ENCODE measurements at regions not wholly inside any gene's neighbourhood (a gene's known extent, or its start where the extent isn't known, plus 50 kb on each side); places are given as distances from the start of the nearest gene placed in this dataset.

GRCh38 chr10:9296190-9296589, 1241.7 kb downstream of the GATA3 start:
- Histone ChIP-seq H3K79me1 (ENCODE audit: low read depth in 1 of 2, low read length in 2 of 2) (no peaks in the 10 kb centered on the region), H3K23ac (ENCODE audit: low read depth, low read length) (no peak overlapping the region), H3K9ac (ENCODE audit: low read depth, low read length) (no peak overlapping the region), H3K4ac (ENCODE audit: low read depth, low read length) (no peak overlapping the region), H3K27ac (ENCODE audit: insufficient read depth, low read length) (no peak overlapping the region), H3K9me1 (ENCODE audit: insufficient read depth, low read length) (no peaks in the 10 kb centered on the region), H4K91ac (ENCODE audit: insufficient read depth, low read depth, low read length) (no peak overlapping the region), H3K4me3 (ENCODE audit: insufficient read depth, low read depth, low read length) (no peak overlapping the region), H4K8ac (ENCODE audit: low read depth in 2 of 2, low read length in 2 of 2) (no peak overlapping the region), H2AFZ (replicated peaks; ENCODE audit: low read length, poor library complexity) (no peak overlapping the region), H3K4me2 (ENCODE audit: low read depth, low read length) (no peak overlapping the region), H2BK5ac (ENCODE audit: low read depth, low read length, poor library complexity, severe bottlenecking) (no peak overlapping the region), H3K27me3 (ENCODE audit: control insufficient read depth, insufficient read depth, low read length) (no peaks in the 10 kb centered on the region), H2AK9ac (replicated peaks; ENCODE audit: low read depth, low read length, poor library complexity) (no peak overlapping the region), H2BK120ac (ENCODE audit: low read depth, low read length) (no peak overlapping the region), H4K5ac (ENCODE audit: low read depth, low read length) (no peak overlapping the region), H2AK5ac (ENCODE audit: low read depth, low read length) (no peak overlapping the region), H3K56ac (ENCODE audit: extremely low read depth, insufficient read depth, low read length) (no peak overlapping the region), H2BK20ac (ENCODE audit: low read depth, low read length) (no peak overlapping the region), H3K4me1 (ENCODE audit: control insufficient read depth, insufficient read depth, low read length) (no peaks in the 10 kb centered on the region), H2BK15ac (ENCODE audit: low read depth, low read length) (no peak overlapping the region), H4K20me1 (ENCODE audit: insufficient read depth, low read length) (no peaks in the 10 kb centered on the region), H3K36me3 (ENCODE audit: control insufficient read depth, insufficient read depth, low read length) (no peaks in the 10 kb centered on the region), H3K18ac (ENCODE audit: low read depth, low read length) (no peak overlapping the region), H3K9me3 (ENCODE audit: control insufficient read depth, insufficient read depth, low read length) (no peaks in the 10 kb centered on the region), H3K14ac (replicated peaks; ENCODE audit: low read depth, low read length) (no peak overlapping the region)
- no TSS peak for BruUV-seq (replicated peaks)
- ATAC-seq (ENCODE audit: low read depth) = no peak
- POLR2A ChIA-PET (ENCODE audit: unreplicated experiment) = no interaction called here
- TF ChIP-seq RFX5 (IDR thresholded peaks at IDR 0.05; ENCODE audit: low read depth, low read length) = no peak
- no peak for TF ChIP-seq POLR2A (IDR thresholded peaks at IDR 0.05; ENCODE audit: low read depth, low read length)
- no peak for TF ChIP-seq BHLHE40 (IDR thresholded peaks at IDR 0.05; ENCODE audit: low read depth, low read length)
- DNase-seq = no peak
- CTCF ChIA-PET = no interaction called here
- dilution Hi-C loops (cut with HindIII; ENCODE audit: low sequenced_read_pairs, unreplicated experiment) = no loop called here
- intact Hi-C loops (cut with micrococcal nuclease) = no loop called here
- in situ Hi-C loops (cut with MboI; ENCODE audit: low sequenced_read_pairs) = no loop called here
- WGBS, 2 experiments (ENCODE audit: extremely low coverage in 2 of 2, insufficient read length in 1 of 2) = 60% methylated on average over 1 of the region's 4 CpGs; no CpG with 5 or more reads in 1 of the 2 experiments

Measured in IMR-90 (cell line).